ENCODE measurements at regions not wholly inside any gene's neighbourhood (a gene's known extent, or its start where the extent isn't known, plus 50 kb on each side); places are given as distances from the start of the nearest gene placed in this dataset.

DNA sequence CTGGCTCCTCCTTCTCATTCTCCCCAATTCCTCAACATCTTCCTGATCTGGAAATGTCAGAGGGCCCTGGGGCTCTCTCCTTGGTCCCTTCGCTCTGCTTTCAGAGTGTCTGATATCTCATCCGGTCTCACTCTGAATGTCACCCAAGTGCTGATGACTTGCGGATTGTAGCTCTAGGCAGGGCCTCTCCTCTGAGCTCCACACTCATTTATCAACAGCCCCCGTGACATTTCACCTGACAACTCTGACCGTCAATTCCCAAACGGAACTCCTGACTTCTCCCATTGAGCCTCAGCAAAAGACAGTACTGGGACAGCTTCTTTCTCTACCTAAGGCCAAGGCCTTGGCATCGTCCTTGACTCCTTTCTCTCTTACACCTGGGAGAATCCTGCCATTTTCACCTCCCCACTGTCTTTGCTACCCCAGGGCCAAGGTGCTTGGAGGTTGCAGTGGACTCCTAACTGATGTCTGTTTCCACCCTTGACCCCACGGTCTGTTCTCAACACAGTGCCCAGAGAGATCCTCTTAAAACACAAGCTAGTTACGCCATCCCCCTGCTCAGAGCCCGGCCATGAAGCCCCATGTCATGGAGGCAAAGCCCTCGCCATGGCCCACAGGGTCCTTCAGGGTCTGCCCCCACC is 57.5 kb upstream of the THY1 start:
- Mint-ChIP-seq H3K36me3 (ENCODE audit: low read depth) (no peaks in the 10 kb centered on the region), H3K27me3 (ENCODE audit: low read depth) (peaks cover 51% of the 10 kb centered on the region), H3K4me1 (ENCODE audit: low read depth) (peaks cover 5% of the 10 kb centered on the region), H3K4me3 (ENCODE audit: unreplicated experiment) (no peak overlapping the region), H3K27ac (ENCODE audit: unreplicated experiment) (no peak overlapping the region), H3K9me3 (ENCODE audit: low read depth) (no peaks in the 10 kb centered on the region)
- TF ChIP-seq, protein P1, sequence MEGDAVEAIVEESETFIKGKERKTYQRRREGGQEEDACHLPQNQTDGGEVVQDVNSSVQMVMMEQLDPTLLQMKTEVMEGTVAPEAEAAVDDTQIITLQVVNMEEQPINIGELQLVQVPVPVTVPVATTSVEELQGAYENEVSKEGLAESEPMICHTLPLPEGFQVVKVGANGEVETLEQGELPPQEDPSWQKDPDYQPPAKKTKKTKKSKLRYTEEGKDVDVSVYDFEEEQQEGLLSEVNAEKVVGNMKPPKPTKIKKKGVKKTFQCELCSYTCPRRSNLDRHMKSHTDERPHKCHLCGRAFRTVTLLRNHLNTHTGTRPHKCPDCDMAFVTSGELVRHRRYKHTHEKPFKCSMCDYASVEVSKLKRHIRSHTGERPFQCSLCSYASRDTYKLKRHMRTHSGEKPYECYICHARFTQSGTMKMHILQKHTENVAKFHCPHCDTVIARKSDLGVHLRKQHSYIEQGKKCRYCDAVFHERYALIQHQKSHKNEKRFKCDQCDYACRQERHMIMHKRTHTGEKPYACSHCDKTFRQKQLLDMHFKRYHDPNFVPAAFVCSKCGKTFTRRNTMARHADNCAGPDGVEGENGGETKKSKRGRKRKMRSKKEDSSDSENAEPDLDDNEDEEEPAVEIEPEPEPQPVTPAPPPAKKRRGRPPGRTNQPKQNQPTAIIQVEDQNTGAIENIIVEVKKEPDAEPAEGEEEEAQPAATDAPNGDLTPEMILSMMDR (IDR thresholded peaks at IDR 0.05), result no peak
- no peak for DNase-seq (ENCODE audit: low spot score)

- no peak overlapping the region for H3K4me3 Mint-ChIP-seq (ENCODE audit: unreplicated experiment)
- H3K27me3 Mint-ChIP-seq (ENCODE audit: low read depth), result peaks cover 44% of the 10 kb centered on the region
- peaks cover 12% of the 10 kb centered on the region for H3K4me1 Mint-ChIP-seq (ENCODE audit: low read depth)
Measured at GRCh38 chr11:119479685-119480275, 56.8 kb upstream of the THY1 start.

DNA sequence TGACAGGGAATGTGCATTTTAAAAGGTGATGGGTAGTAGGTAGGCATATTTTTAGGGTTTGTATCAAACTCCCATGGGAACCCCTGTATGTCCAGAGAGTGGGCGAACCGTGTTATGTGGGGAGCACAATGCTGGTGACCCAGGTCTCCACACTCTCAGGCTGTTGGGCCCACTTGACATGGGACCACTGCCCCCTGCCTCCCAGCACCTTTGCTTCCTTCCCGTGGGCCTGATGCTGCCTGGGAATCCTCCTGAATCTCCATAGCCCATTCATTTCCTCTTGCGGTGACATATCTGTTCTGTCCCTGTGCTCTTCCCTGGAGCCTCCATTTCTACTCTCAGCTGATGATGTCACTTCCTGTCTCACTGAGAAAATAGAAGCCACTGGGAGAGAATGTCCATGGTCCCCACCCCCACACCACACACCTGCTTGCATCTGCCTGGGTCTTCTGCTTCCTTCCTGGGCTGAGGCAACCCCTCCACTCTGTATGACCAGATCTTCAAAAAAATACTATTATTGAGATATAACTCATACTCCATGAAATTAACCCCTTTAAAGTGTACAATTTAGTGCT is 55.8 kb upstream of the THY1 start:
- Mint-ChIP-seq H3K4me3 (ENCODE audit: unreplicated experiment) (no peak overlapping the region), H3K36me3 (ENCODE audit: low read depth) (no peaks in the 10 kb centered on the region), H3K27ac (ENCODE audit: unreplicated experiment) (no peak overlapping the region), H3K27me3 (ENCODE audit: low read depth) (peaks cover 37% of the 10 kb centered on the region), H3K4me1 (ENCODE audit: low read depth) (peaks cover 13% of the 10 kb centered on the region), H3K9me3 (ENCODE audit: low read depth) (no peaks in the 10 kb centered on the region)
- DNase-seq (ENCODE audit: low spot score), result no peak
- TF ChIP-seq, protein P1 (IDR thresholded peaks at IDR 0.05), result no peak

More at GRCh38 chr11:119479685-119480275, 56.8 kb upstream of the THY1 start:
- Mint-ChIP-seq H3K36me3 (ENCODE audit: low read depth) (no peaks in the 10 kb centered on the region), H3K27ac (ENCODE audit: unreplicated experiment) (no peak overlapping the region), H3K9me3 (ENCODE audit: low read depth) (no peaks in the 10 kb centered on the region)
- no peak for DNase-seq (ENCODE audit: low spot score)
- TF ChIP-seq, protein P1 (IDR thresholded peaks at IDR 0.05), result peak; percentile 79

- DNase-seq (ENCODE audit: low spot score), result no peak
- Mint-ChIP-seq H3K9me3 (ENCODE audit: low read depth) (no peaks in the 10 kb centered on the region), H3K4me1 (ENCODE audit: low read depth) (peaks cover 17% of the 10 kb centered on the region), H3K4me3 (ENCODE audit: unreplicated experiment) (no peak overlapping the region), H3K27me3 (ENCODE audit: low read depth) (peaks cover 23% of the 10 kb centered on the region), H3K27ac (ENCODE audit: unreplicated experiment) (no peak overlapping the region), H3K36me3 (ENCODE audit: low read depth) (no peaks in the 10 kb centered on the region)
- TF ChIP-seq, protein P1 (IDR thresholded peaks at IDR 0.05), result no peak
Measured at GRCh38 chr11:119476666-119477331, 53.8 kb upstream of the THY1 start.

- DNase-seq (ENCODE audit: low spot score), result no peak
- Mint-ChIP-seq H3K27me3 (ENCODE audit: low read depth) (peaks cover 22% of the 10 kb centered on the region), H3K4me3 (ENCODE audit: unreplicated experiment) (no peak overlapping the region), H3K27ac (ENCODE audit: unreplicated experiment) (no peak overlapping the region), H3K9me3 (ENCODE audit: low read depth) (no peaks in the 10 kb centered on the region), H3K4me1 (ENCODE audit: low read depth) (peaks cover 18% of the 10 kb centered on the region), H3K36me3 (ENCODE audit: low read depth) (no peaks in the 10 kb centered on the region)
- TF ChIP-seq, protein P1 (IDR thresholded peaks at IDR 0.05), result no peak
Measured at GRCh38 chr11:119476038-119476437, 53.1 kb upstream of the THY1 start.

Data from chondrocyte (in vitro differentiated cells).